Tibial nerve (tissue), 4 donors: ENCODE measurements at regions not wholly inside any gene's neighbourhood (a gene's known extent, or its start where the extent isn't known, plus 50 kb on each side); places are given as distances from the start of the nearest gene placed in this dataset.
"Not testable (repeated sequence)": the region's sequence is repeated elsewhere in the genome, so short reads cannot be mapped to it uniquely, and the experiment has no call there.

Experiments used
- DNase-seq, 2 donors: peaks; one replicate each; pipeline ENCODE4 v3.0.0-alpha.2; 2019; ENCODE audit warnings: low spot score in 2 of 2
- H3K27ac ChIP-seq, 4 donors: fragments of 200-600 bp; sonication (generic) in 3 of 4; one replicate each; pipeline ENCODE4 v1.5.1; 2017 to 2019; ENCODE audit warnings: mild to moderate bottlenecking in 1 of 4
- H3K27me3 ChIP-seq, 2 donors: fragments of 200-600 bp; sonication (generic) in 1 of 2; one replicate each; pipeline versions ENCODE4 v1.5.1 to v1.6.0; 2017 to 2019
- H3K36me3 ChIP-seq, 3 donors: fragments of 200-600 bp; sonication (generic); one replicate each; pipeline ENCODE4 v1.5.1; 2018 to 2019
- H3K4me1 ChIP-seq, 4 donors: fragments of 200-600 bp; sonication (generic) in 3 of 4; one replicate each; pipeline ENCODE4 v1.5.1; 2017 to 2019
- H3K4me3 ChIP-seq, 4 donors: fragments of 200-600 bp; sonication (generic) in 3 of 4; one replicate each; pipeline ENCODE4 v1.5.1; 2017 to 2019; ENCODE audit warnings: mild to moderate bottlenecking in 1 of 4, moderate library complexity in 1 of 4
- H3K9me3 ChIP-seq, 4 donors: fragments of 200-600 bp; sonication (generic) in 3 of 4; one replicate each; pipeline ENCODE4 v1.5.1; 2017 to 2019
- EP300 ChIP-seq, 2 donors: sonication (generic); formaldehyde crosslinking; IDR thresholded peaks; one replicate each; pipeline ENCODE4 v1.6.1; 2017; ENCODE audit warnings: antibody characterized with exemption in 2 of 2, mild to moderate bottlenecking in 1 of 2
- POLR2A ChIP-seq, 2 donors: fragments of 450-650 bp; IDR thresholded peaks; one replicate each; pipeline ENCODE4 v1.6.1; 2017; ENCODE audit warnings: antibody characterized with exemption in 2 of 2, mild to moderate bottlenecking in 2 of 2, moderate library complexity in 2 of 2
- WGBS, 2 donors: methylation state at CpG; one replicate each; pipeline ENCODE4 v1.1.5; 2018; 5-methylcytosine and 5-hydroxymethylcytosine counted together
- TF ChIP-seq, protein P1 (sequence below), 5 experiments: fragments of 200-600 bp in 3 of 5; fragments of 450-650 bp in 2 of 5; sonication (generic) in 3 of 5; IDR thresholded peaks; one replicate each; pipeline ENCODE4 v1.5.1; 2016 to 2019; ENCODE audit warnings: antibody characterized with exemption in 5 of 5, mild to moderate bottlenecking in 3 of 5, moderate library complexity in 2 of 5

DNA sequence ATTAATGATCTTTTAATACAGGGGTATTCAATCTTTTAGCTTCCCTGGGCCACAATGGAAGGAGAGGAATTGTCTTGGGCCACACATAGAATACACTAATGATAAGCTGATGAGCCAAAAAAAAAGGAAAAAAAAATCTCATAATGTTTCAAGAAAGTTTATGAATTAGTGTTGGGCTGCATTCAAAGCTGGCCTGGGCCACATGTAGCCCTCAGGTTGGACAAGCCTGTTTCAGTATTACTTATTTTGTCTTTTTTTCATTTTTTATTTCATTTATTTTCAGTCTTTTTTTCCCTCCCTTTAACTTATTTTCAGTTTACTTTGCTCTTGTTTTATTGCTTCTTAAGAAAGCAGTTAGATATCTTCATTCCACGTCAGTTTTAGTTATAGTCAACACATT lies 2171.8 kb upstream of the DEFB115 start:
- no peak for DNase-seq
- Histone ChIP-seq H3K36me3 (no peaks in the 10 kb centered on the region), H3K4me3 (no peak overlapping the region), H3K27me3 (no peaks in the 10 kb centered on the region), H3K4me1 (no peaks in the 10 kb centered on the region), H3K9me3 (peaks cover 0 to 3% (median 0%) of the 10 kb centered on the region in 4 donors), H3K27ac (no peak overlapping the region)
- TF ChIP-seq EP300 (IDR thresholded peaks at IDR 0.05), result no peak
- no peak for TF ChIP-seq POLR2A (IDR thresholded peaks at IDR 0.05)
- TF ChIP-seq, protein P1, sequence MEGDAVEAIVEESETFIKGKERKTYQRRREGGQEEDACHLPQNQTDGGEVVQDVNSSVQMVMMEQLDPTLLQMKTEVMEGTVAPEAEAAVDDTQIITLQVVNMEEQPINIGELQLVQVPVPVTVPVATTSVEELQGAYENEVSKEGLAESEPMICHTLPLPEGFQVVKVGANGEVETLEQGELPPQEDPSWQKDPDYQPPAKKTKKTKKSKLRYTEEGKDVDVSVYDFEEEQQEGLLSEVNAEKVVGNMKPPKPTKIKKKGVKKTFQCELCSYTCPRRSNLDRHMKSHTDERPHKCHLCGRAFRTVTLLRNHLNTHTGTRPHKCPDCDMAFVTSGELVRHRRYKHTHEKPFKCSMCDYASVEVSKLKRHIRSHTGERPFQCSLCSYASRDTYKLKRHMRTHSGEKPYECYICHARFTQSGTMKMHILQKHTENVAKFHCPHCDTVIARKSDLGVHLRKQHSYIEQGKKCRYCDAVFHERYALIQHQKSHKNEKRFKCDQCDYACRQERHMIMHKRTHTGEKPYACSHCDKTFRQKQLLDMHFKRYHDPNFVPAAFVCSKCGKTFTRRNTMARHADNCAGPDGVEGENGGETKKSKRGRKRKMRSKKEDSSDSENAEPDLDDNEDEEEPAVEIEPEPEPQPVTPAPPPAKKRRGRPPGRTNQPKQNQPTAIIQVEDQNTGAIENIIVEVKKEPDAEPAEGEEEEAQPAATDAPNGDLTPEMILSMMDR (IDR thresholded peaks at IDR 0.05), result no peak
- 10 to 12% methylated on average over 1 of the region's 1 CpG for WGBS, 2 donors

DNA sequence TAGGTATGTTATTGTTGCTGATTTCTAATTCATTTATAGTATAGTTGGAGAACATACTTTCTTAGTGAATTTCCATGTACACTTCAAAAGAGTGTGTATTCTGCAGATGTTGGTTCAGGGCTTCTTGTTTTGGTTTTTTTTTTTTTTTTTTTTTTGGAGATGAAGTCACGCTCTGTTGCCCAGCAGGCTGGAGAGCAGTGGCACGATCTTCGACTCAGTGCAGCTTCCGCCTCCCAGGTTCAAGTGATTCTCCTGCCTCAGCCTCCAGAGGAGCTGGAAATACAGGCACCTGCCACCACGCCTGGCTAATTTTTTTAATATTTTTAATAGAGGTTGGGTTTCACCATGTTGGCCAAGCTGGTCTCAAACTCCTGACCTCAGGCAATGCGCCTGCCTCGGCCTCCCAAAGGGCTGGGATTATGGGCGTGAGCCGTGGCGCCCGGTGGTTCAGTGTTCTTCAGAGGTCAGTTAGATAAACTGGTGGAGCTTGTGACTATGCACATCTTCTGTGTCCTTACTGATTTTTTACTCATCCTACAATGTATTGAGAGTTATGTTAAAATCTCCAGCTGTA lies 2171.2 kb upstream of the DEFB115 start:
- H3K4me3 ChIP-seq, H3K36me3 ChIP-seq, H3K27me3 ChIP-seq, H3K4me1 ChIP-seq, H3K27ac ChIP-seq, H3K9me3 ChIP-seq, DNase-seq: not testable (repeated sequence)
- WGBS, 2 donors, result 91% methylated on average over 11 of the region's 11 CpGs

DNA sequence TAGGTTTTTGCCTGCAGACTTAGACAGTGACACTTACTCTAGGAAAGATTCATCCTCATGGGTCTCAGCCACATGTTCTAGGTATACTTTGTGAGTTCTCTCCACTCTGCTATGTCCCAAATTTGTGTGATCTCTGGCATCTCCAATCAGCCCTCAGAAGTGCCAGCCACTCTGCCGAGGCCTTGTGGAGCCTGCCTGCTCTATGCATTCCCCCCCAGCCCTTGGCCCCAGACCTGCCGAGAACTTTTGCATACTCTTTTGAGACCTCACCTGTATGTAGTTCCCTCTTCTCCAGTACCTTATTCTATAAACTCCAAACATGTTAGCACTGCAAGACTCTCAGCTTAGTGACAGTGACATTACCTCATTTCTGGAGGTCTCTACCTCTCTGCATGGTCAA lies 2170.5 kb upstream of the DEFB115 start:
- DNase-seq, result no peak
- no peaks in the 10 kb centered on the region for H3K27me3 ChIP-seq
- H3K36me3 ChIP-seq, result no peaks in the 10 kb centered on the region
- TF ChIP-seq, protein P1 (IDR thresholded peaks at IDR 0.05), result no peak
- no peak for TF ChIP-seq EP300 (IDR thresholded peaks at IDR 0.05)
- no peak for TF ChIP-seq POLR2A (IDR thresholded peaks at IDR 0.05)
- no peak overlapping the region for H3K4me3 ChIP-seq
- H3K4me1 ChIP-seq, result no peaks in the 10 kb centered on the region
- WGBS, 2 donors, result 71 to 83% methylated on average over 2 of the region's 2 CpGs
- H3K9me3 ChIP-seq, result no peaks in the 10 kb centered on the region
- no peak overlapping the region for H3K27ac ChIP-seq

DNA sequence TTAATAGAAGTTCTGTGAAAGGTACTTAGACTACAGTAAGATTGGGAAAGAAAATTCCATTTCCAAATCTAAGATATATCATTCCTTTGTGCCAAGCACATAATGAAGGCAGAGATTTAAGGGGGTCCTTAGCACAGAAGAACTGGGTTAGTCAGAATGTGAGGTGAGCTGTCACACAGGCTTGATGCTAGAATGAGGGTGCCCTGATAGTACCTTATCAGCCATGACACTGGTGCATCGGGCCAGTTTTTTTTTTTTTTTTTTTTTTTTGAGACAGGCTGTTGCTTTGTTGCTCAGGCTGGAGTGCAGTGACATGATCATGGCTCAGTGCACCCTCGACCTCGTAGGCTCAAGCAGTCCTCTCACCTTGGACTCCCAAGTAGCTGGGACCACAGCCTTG lies 2169.6 kb upstream of the DEFB115 start:
- H3K4me3 ChIP-seq, DNase-seq, H3K36me3 ChIP-seq, H3K4me1 ChIP-seq, H3K27me3 ChIP-seq, H3K27ac ChIP-seq, H3K9me3 ChIP-seq: not testable (repeated sequence)
- 71 to 75% methylated on average over 3 of the region's 3 CpGs for WGBS, 2 donors

DNA sequence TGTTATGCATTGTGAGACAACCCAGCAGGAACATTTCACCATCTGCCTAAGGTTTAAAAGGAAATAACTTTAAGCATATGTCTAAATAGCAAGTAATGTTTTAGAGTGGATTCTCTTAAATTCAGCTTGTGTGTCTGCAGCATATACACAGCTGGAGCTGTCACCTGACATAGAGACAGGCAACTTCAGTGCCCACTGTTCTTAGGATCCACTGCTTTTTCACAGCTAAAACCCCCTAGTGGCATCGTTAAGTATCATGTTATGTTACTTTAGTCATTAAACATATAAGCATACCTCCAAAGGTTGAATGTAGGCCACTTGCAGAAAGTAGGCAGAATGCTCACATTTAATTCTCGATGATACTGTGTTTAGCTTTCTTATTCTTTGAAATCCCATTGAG lies 2169.0 kb upstream of the DEFB115 start:
- H3K4me1 ChIP-seq, DNase-seq: not testable (repeated sequence)
- WGBS, 2 donors, result 53 to 57% methylated on average over 2 of the region's 2 CpGs

DNA sequence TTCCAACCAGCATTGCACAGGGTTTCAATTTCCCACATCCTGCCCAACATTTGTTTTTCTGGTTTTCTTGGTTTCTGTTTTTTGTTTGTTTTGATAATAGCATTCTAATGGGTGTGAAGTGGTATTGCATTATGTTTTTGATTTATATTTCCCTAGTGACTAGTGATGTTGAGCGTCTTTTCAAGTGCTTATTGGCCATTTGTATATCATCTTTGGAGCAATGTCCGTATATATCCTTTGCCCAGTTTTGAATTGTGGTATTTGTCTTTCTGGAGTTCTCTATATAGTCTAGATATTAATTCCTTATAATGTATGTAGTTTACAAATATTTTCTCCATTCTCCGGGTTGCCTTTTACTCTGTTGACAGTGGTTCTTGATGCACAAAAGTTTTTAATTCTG lies 2168.1 kb upstream of the DEFB115 start:
- H3K27ac ChIP-seq, H3K9me3 ChIP-seq, H3K27me3 ChIP-seq, H3K4me3 ChIP-seq, H3K4me1 ChIP-seq, DNase-seq, H3K36me3 ChIP-seq: not testable (repeated sequence)
- 42 to 43% methylated on average over 3 of the region's 3 CpGs for WGBS, 2 donors

More for the DNA sequence above, 2169.0 kb upstream of the DEFB115 start:
- not testable (repeated sequence) for H3K27me3 ChIP-seq, H3K27ac ChIP-seq, H3K4me3 ChIP-seq, H3K36me3 ChIP-seq, H3K9me3 ChIP-seq

DNA sequence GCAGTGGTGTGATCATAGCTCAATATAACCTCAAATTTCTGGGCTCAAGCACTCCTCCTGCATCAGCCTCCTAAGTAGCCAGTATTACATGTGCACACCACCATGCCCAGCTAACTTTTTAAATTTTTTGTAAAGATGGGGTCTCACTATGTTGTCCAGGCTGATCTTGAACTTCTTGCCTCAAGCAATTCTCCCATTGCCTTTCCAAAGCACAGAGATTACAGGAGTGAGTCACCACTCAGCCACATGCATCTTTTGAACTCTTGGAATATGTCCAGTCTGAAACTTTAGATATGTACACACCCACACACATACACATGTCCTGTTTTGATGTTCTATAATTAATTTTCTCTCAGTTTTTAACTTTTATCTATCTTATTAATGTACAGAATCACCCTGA lies 2163.5 kb upstream of the DEFB115 start:
- H3K4me3 ChIP-seq, H3K4me1 ChIP-seq, H3K27ac ChIP-seq, DNase-seq, H3K9me3 ChIP-seq, H3K27me3 ChIP-seq, H3K36me3 ChIP-seq: not testable (repeated sequence)

DNA sequence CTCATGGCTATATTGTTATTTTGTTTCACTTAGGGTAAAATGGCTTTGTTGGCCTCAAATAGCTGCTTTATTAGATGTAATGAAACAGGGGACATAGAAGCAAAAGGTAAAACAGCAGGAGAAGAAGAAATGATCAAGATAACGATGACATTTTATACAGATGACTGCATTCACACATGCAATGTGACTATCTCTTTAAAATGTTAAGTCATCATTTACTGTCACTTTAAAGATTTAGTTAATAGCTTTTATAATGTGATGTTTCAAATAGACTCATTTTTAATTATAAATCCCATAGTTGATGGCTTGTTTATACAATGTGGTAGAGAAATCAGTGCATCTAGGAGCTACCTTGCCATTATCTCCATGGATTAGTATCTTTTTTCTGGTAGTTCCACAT lies 2160.8 kb upstream of the DEFB115 start:
- not testable (repeated sequence) for H3K27me3 ChIP-seq, H3K4me1 ChIP-seq, DNase-seq, H3K4me3 ChIP-seq, H3K27ac ChIP-seq, H3K9me3 ChIP-seq, H3K36me3 ChIP-seq
- WGBS, 2 donors, result 33 to 53% methylated on average over 1 of the region's 1 CpG

DNA sequence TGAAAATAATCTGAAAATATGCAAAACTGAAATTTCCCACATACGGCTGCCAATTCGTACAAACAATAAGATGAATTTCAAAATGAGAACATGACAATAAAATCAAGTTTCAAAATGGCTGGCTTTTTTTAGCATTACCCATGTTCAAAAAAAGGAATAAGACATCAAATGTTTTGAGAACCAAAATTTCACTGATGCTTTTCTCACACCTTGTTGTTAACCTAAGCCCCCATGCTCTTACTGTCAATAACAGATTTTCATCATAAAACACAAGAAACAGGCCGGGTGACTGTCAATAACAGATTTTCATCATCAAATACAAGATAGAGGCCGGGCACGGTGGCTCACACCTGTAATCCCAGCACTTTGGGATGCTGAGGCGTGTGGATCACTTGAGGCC lies 2149.6 kb upstream of the DEFB115 start:
- Histone ChIP-seq H3K36me3 (peaks cover 0 to 22% (median 0%) of the 10 kb centered on the region in 3 donors), H3K9me3 (peaks cover 0 to 20% (median 0%) of the 10 kb centered on the region in 4 donors)
- not testable (repeated sequence) for DNase-seq, H3K4me1 ChIP-seq, H3K27me3 ChIP-seq, H3K4me3 ChIP-seq, H3K27ac ChIP-seq
- 65 to 68% methylated on average over 6 of the region's 6 CpGs for WGBS, 2 donors

DNA sequence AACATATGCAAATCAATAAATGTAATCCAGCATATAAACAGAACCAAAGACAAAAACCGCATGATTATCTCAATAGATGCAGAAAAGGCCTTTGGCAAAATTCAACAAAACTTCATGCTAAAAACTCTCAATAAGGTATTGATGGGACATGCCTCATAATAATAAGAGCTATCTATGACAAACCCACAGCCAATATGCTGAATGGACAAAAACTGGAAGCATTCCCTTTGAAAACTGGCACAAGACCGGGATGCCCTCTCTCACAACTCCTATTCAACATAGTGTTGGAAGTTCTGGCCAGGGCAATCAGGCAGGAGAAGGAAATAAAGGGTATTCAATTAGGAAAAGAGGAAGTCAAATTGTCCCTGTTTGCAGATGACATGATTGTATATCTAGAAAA lies 2148.1 kb upstream of the DEFB115 start:
- WGBS, 2 donors, result 48 to 54% methylated on average over 2 of the region's 2 CpGs
- peaks cover 0 to 20% (median 0%) of the 10 kb centered on the region in 4 donors for H3K9me3 ChIP-seq
- not testable (repeated sequence) for DNase-seq, H3K27ac ChIP-seq, H3K27me3 ChIP-seq, H3K4me1 ChIP-seq, H3K36me3 ChIP-seq, H3K4me3 ChIP-seq

DNA sequence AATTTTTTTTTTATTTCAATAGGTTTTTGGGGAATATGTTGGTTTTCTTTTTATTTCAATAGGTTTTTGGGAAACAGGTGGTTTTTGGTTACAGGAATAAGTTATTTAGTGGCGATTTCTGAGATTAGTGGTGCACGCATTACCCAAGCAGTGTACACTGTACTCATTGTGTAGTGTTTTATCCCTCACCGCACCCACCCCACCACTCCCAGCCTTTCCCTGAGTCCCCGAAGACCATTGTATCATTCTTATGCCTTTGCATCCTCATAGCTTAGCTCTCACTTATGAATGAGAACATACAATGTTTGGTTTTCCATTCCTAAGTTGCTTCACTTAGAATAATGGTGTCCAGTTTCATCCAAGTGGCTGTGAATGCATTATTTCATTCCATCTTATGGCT lies 2142.4 kb upstream of the DEFB115 start:
- Histone ChIP-seq H3K9me3 (peaks cover 0 to 18% (median 0%) of the 10 kb centered on the region in 4 donors), H3K36me3 (peaks cover 0 to 11% (median 0%) of the 10 kb centered on the region in 3 donors)
- not testable (repeated sequence) for H3K27me3 ChIP-seq, DNase-seq, H3K4me3 ChIP-seq, H3K27ac ChIP-seq, H3K4me1 ChIP-seq
- WGBS, 2 donors, result 68 to 73% methylated on average over 4 of the region's 4 CpGs
